GM12878 (cell line): ENCODE measurements at regions not wholly inside any gene's neighbourhood (a gene's known extent, or its start where the extent isn't known, plus 50 kb on each side); places are given as distances from the start of the nearest gene placed in this dataset.

ENCODE experiments used
- ATAC-seq: fragments of 200-7000 bp; cut with Tn5 transposase; 3 replicates; pipeline ENCODE4 v1.9.1; 2020; ENCODE audit warnings: mild to moderate bottlenecking, moderate library complexity
- BruUV-seq: library from RNA; stranded (reverse); fragments of 400-500 nt; replicated peaks from 2 replicates; lab custom pipeline; 2021; lab: Mats Ljungman, UMichigan
- CTCF ChIA-PET: fragments of 300-600 bp; sonication (Branson Sonifier 250); formaldehyde crosslinking; extraction: SDS; loops from one replicate; lab custom pipeline; 2021; ENCODE audit warnings: inconsistent platforms; lab: Yijun Ruan, JAX
- POLR2A ChIA-PET: fragments of 350-600 bp; formaldehyde crosslinking; extraction: SDS; loops from one replicate; lab custom pipeline; 2021; ENCODE audit warnings: inconsistent platforms; lab: Charles Lee
- RAD21 ChIA-PET: fragments of 300-600 bp; sonication (Branson Sonifier 250); formaldehyde crosslinking; loops from one replicate; lab custom pipeline; 2023; ENCODE audit warnings: antibody characterized with exemption; ENCODE audit not compliant: unreplicated experiment; lab: Charles Lee
- SMC1A ChIA-PET: fragments of 300-600 bp; sonication (Branson Sonifier 250); formaldehyde crosslinking; loops from one replicate; lab custom pipeline; 2023; ENCODE audit not compliant: unreplicated experiment, uncharacterized antibody; lab: Charles Lee
- DNase-seq: peaks from one replicate; pipeline ENCODE4 v3.0.0-alpha.2; 2011; ENCODE audit warnings: low read depth, low spot score
- FAIRE-seq: peaks from 3 replicates; lab custom pipeline; 2011; peaks lifted over from hg19 to GRCh38; lab: Jason Lieb, UNC
- H2AFZ ChIP-seq: 2 replicates; pipeline ENCODE4 v1.6.0; 2011; ENCODE audit warnings: low read depth, low read length, control low read depth; ENCODE audit not compliant: control insufficient read depth
- H3K27ac ChIP-seq: 2 replicates; pipeline ENCODE4 v1.5.1; 2011; ENCODE audit warnings: control low read depth; ENCODE audit not compliant: control insufficient read depth, insufficient read depth
- H3K27me3 ChIP-seq, 2 experiments: replicated peaks in 1 of 2; 2 replicates each; pipeline versions ENCODE4 v1.6.0 to v1.6.1; 2011; ENCODE audit warnings: low read length in 1 of 2; ENCODE audit not compliant: control insufficient read depth in 2 of 2, insufficient read depth in 2 of 2
- H3K36me3 ChIP-seq, 2 experiments: 2 replicates each; pipeline ENCODE4 v1.5.1; 2011; ENCODE audit warnings: low read length in 1 of 2; ENCODE audit not compliant: control insufficient read depth in 2 of 2, insufficient read depth in 2 of 2
- H3K4me1 ChIP-seq: 2 replicates; pipeline ENCODE4 v1.6.1; 2011; ENCODE audit warnings: mild to moderate bottlenecking, low read length, moderate library complexity, mixed read lengths; ENCODE audit not compliant: control insufficient read depth, insufficient read depth
- H3K4me2 ChIP-seq: 2 replicates; pipeline ENCODE4 v1.6.0; 2011; ENCODE audit warnings: control low read depth; ENCODE audit not compliant: control insufficient read depth, insufficient read depth
- H3K4me3 ChIP-seq: fragments of 200-600 bp; sonication (generic); 2 replicates; pipeline ENCODE4 v1.5.1; 2016
- H3K79me2 ChIP-seq: 2 replicates; pipeline ENCODE4 v1.6.0; 2011; ENCODE audit warnings: low read length; ENCODE audit not compliant: control insufficient read depth, insufficient read depth
- H3K9ac ChIP-seq: 2 replicates; pipeline ENCODE4 v1.8.0; 2011; ENCODE audit warnings: low read length, control low read depth, mixed read lengths; ENCODE audit not compliant: control insufficient read depth, insufficient read depth
- H3K9me3 ChIP-seq: replicated peaks from 3 replicates; pipeline ENCODE4 v1.5.1; 2011; ENCODE audit warnings: mild to moderate bottlenecking, low read length; ENCODE audit not compliant: control insufficient read depth, insufficient read depth
- H4K20me1 ChIP-seq: 2 replicates; pipeline ENCODE4 v1.6.0; 2011; ENCODE audit not compliant: control insufficient read depth, insufficient read depth
- BCL11A ChIP-seq: IDR thresholded peaks from 2 replicates; pipeline ENCODE4 v1.6.1; 2011; ENCODE audit warnings: low read depth, low read length
- CHD2 ChIP-seq: IDR thresholded peaks from 2 replicates; pipeline ENCODE4 v1.6.1; 2011; ENCODE audit warnings: low read depth, low read length, improper control_type of control experiment, borderline replicate concordance
- CTCF ChIP-seq, 3 experiments: IDR thresholded peaks in 2 of 3; conservative IDR thresholded peaks in 1 of 3; 2 replicates each; pipeline ENCODE4 v1.5.1; 2011; ENCODE audit warnings: low read depth in 3 of 3, low read length in 3 of 3, mild to moderate bottlenecking in 3 of 3, control low read depth in 2 of 3, moderate library complexity in 2 of 3, inconsistent platforms in 1 of 3, mixed read lengths in 1 of 3; ENCODE audit not compliant: control insufficient read depth in 2 of 3, insufficient read depth in 1 of 3; ENCODE audit errors: extremely low read depth in 1 of 3
- IKZF1 ChIP-seq: fragments of 450-650 bp; conservative IDR thresholded peaks from 2 replicates; pipeline ENCODE4 v1.6.1; 2017; ENCODE audit warnings: antibody characterized with exemption, mild to moderate bottlenecking
- IKZF2 ChIP-seq, 2 experiments: fragments of 450-650 bp; IDR thresholded peaks; 2 replicates each; pipeline ENCODE4 v1.6.1; 2017; ENCODE audit warnings: mild to moderate bottlenecking in 2 of 2, moderate library complexity in 2 of 2
- MEF2A ChIP-seq: IDR thresholded peaks from 2 replicates; pipeline ENCODE4 v1.6.1; 2011; ENCODE audit warnings: low read depth, mild to moderate bottlenecking, low read length, moderate library complexity; ENCODE audit not compliant: insufficient read depth
- MTA2 ChIP-seq: fragments of 450-650 bp; IDR thresholded peaks from 2 replicates; pipeline ENCODE4 v1.6.1; 2016; ENCODE audit warnings: low read depth, mild to moderate bottlenecking, moderate library complexity
- NKRF ChIP-seq: fragments of 450-650 bp; conservative IDR thresholded peaks from 2 replicates; pipeline ENCODE4 v1.6.1; 2017; ENCODE audit warnings: mild to moderate bottlenecking, moderate library complexity
- SIN3A ChIP-seq: IDR thresholded peaks from 2 replicates; pipeline ENCODE4 v1.6.1; 2012; ENCODE audit warnings: low read depth, low read length, improper control_type of control experiment
- SMC3 ChIP-seq: IDR thresholded peaks from 2 replicates; pipeline ENCODE4 v1.6.1; 2011; ENCODE audit warnings: low read length, improper control_type of control experiment, borderline replicate concordance
- SREBF2 ChIP-seq: IDR thresholded peaks from 2 replicates; pipeline ENCODE4 v1.6.1; 2012; ENCODE audit warnings: mild to moderate bottlenecking, low read length
- TBL1XR1 ChIP-seq: IDR thresholded peaks from 2 replicates; pipeline ENCODE4 v1.6.1; 2012; ENCODE audit warnings: low read depth, low read length, improper control_type of control experiment
- YBX1 ChIP-seq: fragments of 450-650 bp; IDR thresholded peaks from 2 replicates; pipeline ENCODE4 v1.6.1; 2016; ENCODE audit warnings: antibody characterized with exemption
- in situ Hi-C: fragments of 300-500 bp; cut with MboI; formaldehyde crosslinking; loops from 9 replicates; pipeline ENCODE4 v1.14.3; 2018; ENCODE audit warnings: mixed read lengths
- intact Hi-C: fragments of 100-400 bp; cut with micrococcal nuclease; formaldehyde crosslinking; loops from one replicate; pipeline ENCODE4 v1.14.2; 2022; ENCODE audit not compliant: unreplicated experiment

- Histone ChIP-seq H3K4me1 (no peaks in the 10 kb centered on the region), H3K27ac (no peak overlapping the region), H3K9ac (no peak overlapping the region), H4K20me1 (no peaks in the 10 kb centered on the region), H3K9me3 (no peaks in the 10 kb centered on the region), H3K79me2 (no peaks in the 10 kb centered on the region), H3K4me3 (no peak overlapping the region), H3K36me3 (no peaks in the 10 kb centered on the region), H3K27me3 (no peaks in the 10 kb centered on the region), H3K4me2 (no peak overlapping the region), H2AFZ (no peak overlapping the region)
- TF ChIP-seq CTCF (IDR thresholded peaks at IDR 0.05 in 2 of 3, conservative IDR thresholded peaks at IDR 0.05 in 1 of 3; ENCODE audit: control insufficient read depth in 2 of 3, extremely low read depth in 1 of 3, insufficient read depth in 1 of 3, low read depth in 3 of 3, low read length in 3 of 3) (no peak), CHD2 (no peak), IKZF1 (no peak), NKRF (no peak), MTA2 (no peak), MEF2A (no peak), BCL11A (no peak), SIN3A (no peak), IKZF2 (IDR thresholded peaks at IDR 0.05) (no peak), SMC3 (no peak), TBL1XR1 (no peak), SREBF2 (no peak), YBX1 (no peak)
- intact Hi-C loops (no loop called here), in situ Hi-C loops (no loop called here)
- ATAC-seq (no peak), FAIRE-seq (no peak), DNase-seq (no peak)
- ChIA-PET RAD21 (no interaction called here), POLR2A (interaction anchor here (0.6 kb wide), 1 partner anchor 949 kb away, joined by 3 read pairs; no protein-coding TSS in a partner anchor), SMC1A (no interaction called here), CTCF (no interaction called here)
- no TSS peak for BruUV-seq
Observed at GRCh38 chr1:198435056-198435455, 105.4 kb downstream of the ATP6V1G3 start.
